ENCODE measurements at regions not wholly inside any gene's neighbourhood (a gene's known extent, or its start where the extent isn't known, plus 50 kb on each side); places are given as distances from the start of the nearest gene placed in this dataset.

GRCh38 chr11:109223451-109223850 lies 198.5 kb upstream of the C11orf87 start:
- no peak for DNase-seq (ENCODE audit: low spot score)
- no peaks in the 10 kb centered on the region for H3K27me3 ChIP-seq
- H4K20me1 ChIP-seq (ENCODE audit: low read depth): no peaks in the 10 kb centered on the region
- H3K79me2 ChIP-seq (ENCODE audit: low read depth): no peaks in the 10 kb centered on the region
- no peak overlapping the region for H2AFZ ChIP-seq (replicated peaks)
- no peaks in the 10 kb centered on the region for H3K36me3 Mint-ChIP-seq
- TF ChIP-seq EZH2phosphoT487 (IDR thresholded peaks at IDR 0.05) (no peak), EZH2 (IDR thresholded peaks at IDR 0.05) (no peak)
- TF ChIP-seq, protein P1, sequence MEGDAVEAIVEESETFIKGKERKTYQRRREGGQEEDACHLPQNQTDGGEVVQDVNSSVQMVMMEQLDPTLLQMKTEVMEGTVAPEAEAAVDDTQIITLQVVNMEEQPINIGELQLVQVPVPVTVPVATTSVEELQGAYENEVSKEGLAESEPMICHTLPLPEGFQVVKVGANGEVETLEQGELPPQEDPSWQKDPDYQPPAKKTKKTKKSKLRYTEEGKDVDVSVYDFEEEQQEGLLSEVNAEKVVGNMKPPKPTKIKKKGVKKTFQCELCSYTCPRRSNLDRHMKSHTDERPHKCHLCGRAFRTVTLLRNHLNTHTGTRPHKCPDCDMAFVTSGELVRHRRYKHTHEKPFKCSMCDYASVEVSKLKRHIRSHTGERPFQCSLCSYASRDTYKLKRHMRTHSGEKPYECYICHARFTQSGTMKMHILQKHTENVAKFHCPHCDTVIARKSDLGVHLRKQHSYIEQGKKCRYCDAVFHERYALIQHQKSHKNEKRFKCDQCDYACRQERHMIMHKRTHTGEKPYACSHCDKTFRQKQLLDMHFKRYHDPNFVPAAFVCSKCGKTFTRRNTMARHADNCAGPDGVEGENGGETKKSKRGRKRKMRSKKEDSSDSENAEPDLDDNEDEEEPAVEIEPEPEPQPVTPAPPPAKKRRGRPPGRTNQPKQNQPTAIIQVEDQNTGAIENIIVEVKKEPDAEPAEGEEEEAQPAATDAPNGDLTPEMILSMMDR (IDR thresholded peaks at IDR 0.05): no peak
- peaks cover 2% of the 10 kb centered on the region for H3K27me3 Mint-ChIP-seq (ENCODE audit: insufficient read depth, low read depth)
- H3K9me3 ChIP-seq (ENCODE audit: low read depth): no peaks in the 10 kb centered on the region
- H3K4me2 ChIP-seq: no peak overlapping the region
- H3K27ac ChIP-seq: no peak overlapping the region
- H3F3A ChIP-seq (ENCODE audit: low read depth): no peaks in the 10 kb centered on the region
- H3K36me3 ChIP-seq: no peaks in the 10 kb centered on the region
- no peak overlapping the region for H3K9ac ChIP-seq
- H3K4me3 ChIP-seq: no peak overlapping the region
- peaks cover 5% of the 10 kb centered on the region for H3K9me3 Mint-ChIP-seq
- no peak overlapping the region for H3K27ac Mint-ChIP-seq
- no peak overlapping the region for H3K4me3 Mint-ChIP-seq
- H3K4me1 Mint-ChIP-seq: no peaks in the 10 kb centered on the region
- H3K4me1 ChIP-seq: no peaks in the 10 kb centered on the region

DNA sequence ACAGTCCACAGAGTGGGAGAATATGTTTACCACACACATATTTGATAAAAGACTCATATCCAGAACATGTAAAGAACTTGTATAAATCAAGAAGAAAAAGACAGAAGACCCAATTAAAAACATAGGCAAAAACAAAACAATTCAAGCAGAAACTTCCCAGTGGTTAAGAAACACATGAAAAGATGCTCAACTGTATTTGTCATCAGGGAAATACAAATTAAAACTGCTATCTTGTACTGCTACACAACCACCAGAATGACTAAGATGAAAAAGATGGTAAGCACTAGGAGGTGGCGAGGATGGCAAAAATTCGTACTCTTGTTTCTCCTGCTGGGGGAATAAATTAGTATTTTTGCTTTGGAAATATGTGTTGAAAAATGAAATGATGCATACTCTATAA lies 192.3 kb upstream of the C11orf87 start:
- Histone ChIP-seq H2AFZ (replicated peaks) (no peak overlapping the region), H3K4me3 (no peak overlapping the region)
- no peaks in the 10 kb centered on the region for H3K36me3 Mint-ChIP-seq

GRCh38 chr11:109236188-109236587 lies 185.8 kb upstream of the C11orf87 start:
- Histone ChIP-seq H3K4me3 (no peak overlapping the region), H3K9ac (no peak overlapping the region), H3K9me3 (ENCODE audit: low read depth) (no peaks in the 10 kb centered on the region), H3K36me3 (no peaks in the 10 kb centered on the region), H3K27me3 (no peaks in the 10 kb centered on the region), H4K20me1 (ENCODE audit: low read depth) (no peaks in the 10 kb centered on the region), H3K4me2 (no peak overlapping the region), H2AFZ (replicated peaks) (no peak overlapping the region), H3K79me2 (ENCODE audit: low read depth) (no peaks in the 10 kb centered on the region), H3K27ac (no peak overlapping the region), H3K4me1 (no peaks in the 10 kb centered on the region), H3F3A (ENCODE audit: low read depth) (no peaks in the 10 kb centered on the region)
- Mint-ChIP-seq H3K9me3 (peaks cover 3% of the 10 kb centered on the region), H3K36me3 (no peaks in the 10 kb centered on the region), H3K4me1 (peaks cover 16% of the 10 kb centered on the region), H3K27ac (no peak overlapping the region), H3K27me3 (ENCODE audit: insufficient read depth, low read depth) (peaks cover 2% of the 10 kb centered on the region), H3K4me3 (no peak overlapping the region)
- no peak for DNase-seq (ENCODE audit: low spot score)
- no peak for TF ChIP-seq EZH2phosphoT487 (IDR thresholded peaks at IDR 0.05)
- no peak for TF ChIP-seq EZH2 (IDR thresholded peaks at IDR 0.05)
- TF ChIP-seq, protein P1 (IDR thresholded peaks at IDR 0.05): no peak

More for the DNA sequence above, 192.3 kb upstream of the C11orf87 start:
- Histone ChIP-seq H3K27ac (no peak overlapping the region), H3K79me2 (ENCODE audit: low read depth) (no peaks in the 10 kb centered on the region), H3K36me3 (no peaks in the 10 kb centered on the region), H3K4me2 (no peak overlapping the region), H3F3A (ENCODE audit: low read depth) (no peaks in the 10 kb centered on the region), H3K4me1 (no peaks in the 10 kb centered on the region), H3K9ac (no peak overlapping the region), H3K9me3 (ENCODE audit: low read depth) (no peaks in the 10 kb centered on the region), H3K27me3 (no peaks in the 10 kb centered on the region), H4K20me1 (ENCODE audit: low read depth) (no peaks in the 10 kb centered on the region)
- peaks cover 2% of the 10 kb centered on the region for H3K27me3 Mint-ChIP-seq (ENCODE audit: insufficient read depth, low read depth)
- no peak for DNase-seq (ENCODE audit: low spot score)
- no peak for TF ChIP-seq EZH2phosphoT487 (IDR thresholded peaks at IDR 0.05)
- no peak for TF ChIP-seq EZH2 (IDR thresholded peaks at IDR 0.05)
- TF ChIP-seq, protein P1 (IDR thresholded peaks at IDR 0.05): no peak
- no peaks in the 10 kb centered on the region for H3K9me3 Mint-ChIP-seq
- no peaks in the 10 kb centered on the region for H3K4me1 Mint-ChIP-seq
- H3K27ac Mint-ChIP-seq: no peak overlapping the region
- H3K4me3 Mint-ChIP-seq: no peak overlapping the region

Data from neural progenitor cell (in vitro differentiated cells).